ENCODE measurements at regions not wholly inside any gene's neighbourhood (a gene's known extent, or its start where the extent isn't known, plus 50 kb on each side); places are given as distances from the start of the nearest gene placed in this dataset.

DNA sequence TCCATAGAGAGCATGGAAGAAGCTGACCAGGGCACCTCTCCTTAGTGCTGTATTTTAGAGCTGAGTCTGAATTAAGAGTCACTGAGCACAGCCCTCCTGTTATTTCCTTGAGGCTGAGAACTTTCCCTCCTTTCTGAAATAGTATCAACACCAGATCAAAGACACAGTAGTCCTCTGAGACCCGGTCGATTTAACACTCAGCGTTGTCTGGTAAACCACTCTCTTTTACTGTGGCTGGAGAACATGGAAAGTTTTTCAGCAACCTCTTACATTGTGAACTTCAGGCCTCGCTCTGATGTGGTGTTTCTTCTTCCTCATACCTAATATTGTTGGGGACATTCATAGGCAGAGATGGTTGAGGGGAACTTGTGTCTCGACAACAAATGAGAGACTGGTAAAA is 202.0 kb upstream of the MTPN start (continued):
- TF ChIP-seq, protein P1, sequence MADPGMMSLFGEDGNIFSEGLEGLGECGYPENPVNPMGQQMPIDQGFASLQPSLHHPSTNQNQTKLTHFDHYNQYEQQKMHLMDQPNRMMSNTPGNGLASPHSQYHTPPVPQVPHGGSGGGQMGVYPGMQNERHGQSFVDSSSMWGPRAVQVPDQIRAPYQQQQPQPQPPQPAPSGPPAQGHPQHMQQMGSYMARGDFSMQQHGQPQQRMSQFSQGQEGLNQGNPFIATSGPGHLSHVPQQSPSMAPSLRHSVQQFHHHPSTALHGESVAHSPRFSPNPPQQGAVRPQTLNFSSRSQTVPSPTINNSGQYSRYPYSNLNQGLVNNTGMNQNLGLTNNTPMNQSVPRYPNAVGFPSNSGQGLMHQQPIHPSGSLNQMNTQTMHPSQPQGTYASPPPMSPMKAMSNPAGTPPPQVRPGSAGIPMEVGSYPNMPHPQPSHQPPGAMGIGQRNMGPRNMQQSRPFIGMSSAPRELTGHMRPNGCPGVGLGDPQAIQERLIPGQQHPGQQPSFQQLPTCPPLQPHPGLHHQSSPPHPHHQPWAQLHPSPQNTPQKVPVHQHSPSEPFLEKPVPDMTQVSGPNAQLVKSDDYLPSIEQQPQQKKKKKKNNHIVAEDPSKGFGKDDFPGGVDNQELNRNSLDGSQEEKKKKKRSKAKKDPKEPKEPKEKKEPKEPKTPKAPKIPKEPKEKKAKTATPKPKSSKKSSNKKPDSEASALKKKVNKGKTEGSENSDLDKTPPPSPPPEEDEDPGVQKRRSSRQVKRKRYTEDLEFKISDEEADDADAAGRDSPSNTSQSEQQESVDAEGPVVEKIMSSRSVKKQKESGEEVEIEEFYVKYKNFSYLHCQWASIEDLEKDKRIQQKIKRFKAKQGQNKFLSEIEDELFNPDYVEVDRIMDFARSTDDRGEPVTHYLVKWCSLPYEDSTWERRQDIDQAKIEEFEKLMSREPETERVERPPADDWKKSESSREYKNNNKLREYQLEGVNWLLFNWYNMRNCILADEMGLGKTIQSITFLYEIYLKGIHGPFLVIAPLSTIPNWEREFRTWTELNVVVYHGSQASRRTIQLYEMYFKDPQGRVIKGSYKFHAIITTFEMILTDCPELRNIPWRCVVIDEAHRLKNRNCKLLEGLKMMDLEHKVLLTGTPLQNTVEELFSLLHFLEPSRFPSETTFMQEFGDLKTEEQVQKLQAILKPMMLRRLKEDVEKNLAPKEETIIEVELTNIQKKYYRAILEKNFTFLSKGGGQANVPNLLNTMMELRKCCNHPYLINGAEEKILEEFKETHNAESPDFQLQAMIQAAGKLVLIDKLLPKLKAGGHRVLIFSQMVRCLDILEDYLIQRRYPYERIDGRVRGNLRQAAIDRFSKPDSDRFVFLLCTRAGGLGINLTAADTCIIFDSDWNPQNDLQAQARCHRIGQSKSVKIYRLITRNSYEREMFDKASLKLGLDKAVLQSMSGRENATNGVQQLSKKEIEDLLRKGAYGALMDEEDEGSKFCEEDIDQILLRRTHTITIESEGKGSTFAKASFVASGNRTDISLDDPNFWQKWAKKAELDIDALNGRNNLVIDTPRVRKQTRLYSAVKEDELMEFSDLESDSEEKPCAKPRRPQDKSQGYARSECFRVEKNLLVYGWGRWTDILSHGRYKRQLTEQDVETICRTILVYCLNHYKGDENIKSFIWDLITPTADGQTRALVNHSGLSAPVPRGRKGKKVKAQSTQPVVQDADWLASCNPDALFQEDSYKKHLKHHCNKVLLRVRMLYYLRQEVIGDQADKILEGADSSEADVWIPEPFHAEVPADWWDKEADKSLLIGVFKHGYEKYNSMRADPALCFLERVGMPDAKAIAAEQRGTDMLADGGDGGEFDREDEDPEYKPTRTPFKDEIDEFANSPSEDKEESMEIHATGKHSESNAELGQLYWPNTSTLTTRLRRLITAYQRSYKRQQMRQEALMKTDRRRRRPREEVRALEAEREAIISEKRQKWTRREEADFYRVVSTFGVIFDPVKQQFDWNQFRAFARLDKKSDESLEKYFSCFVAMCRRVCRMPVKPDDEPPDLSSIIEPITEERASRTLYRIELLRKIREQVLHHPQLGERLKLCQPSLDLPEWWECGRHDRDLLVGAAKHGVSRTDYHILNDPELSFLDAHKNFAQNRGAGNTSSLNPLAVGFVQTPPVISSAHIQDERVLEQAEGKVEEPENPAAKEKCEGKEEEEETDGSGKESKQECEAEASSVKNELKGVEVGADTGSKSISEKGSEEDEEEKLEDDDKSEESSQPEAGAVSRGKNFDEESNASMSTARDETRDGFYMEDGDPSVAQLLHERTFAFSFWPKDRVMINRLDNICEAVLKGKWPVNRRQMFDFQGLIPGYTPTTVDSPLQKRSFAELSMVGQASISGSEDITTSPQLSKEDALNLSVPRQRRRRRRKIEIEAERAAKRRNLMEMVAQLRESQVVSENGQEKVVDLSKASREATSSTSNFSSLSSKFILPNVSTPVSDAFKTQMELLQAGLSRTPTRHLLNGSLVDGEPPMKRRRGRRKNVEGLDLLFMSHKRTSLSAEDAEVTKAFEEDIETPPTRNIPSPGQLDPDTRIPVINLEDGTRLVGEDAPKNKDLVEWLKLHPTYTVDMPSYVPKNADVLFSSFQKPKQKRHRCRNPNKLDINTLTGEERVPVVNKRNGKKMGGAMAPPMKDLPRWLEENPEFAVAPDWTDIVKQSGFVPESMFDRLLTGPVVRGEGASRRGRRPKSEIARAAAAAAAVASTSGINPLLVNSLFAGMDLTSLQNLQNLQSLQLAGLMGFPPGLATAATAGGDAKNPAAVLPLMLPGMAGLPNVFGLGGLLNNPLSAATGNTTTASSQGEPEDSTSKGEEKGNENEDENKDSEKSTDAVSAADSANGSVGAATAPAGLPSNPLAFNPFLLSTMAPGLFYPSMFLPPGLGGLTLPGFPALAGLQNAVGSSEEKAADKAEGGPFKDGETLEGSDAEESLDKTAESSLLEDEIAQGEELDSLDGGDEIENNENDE (IDR thresholded peaks at IDR 0.05; ENCODE audit: insufficient replicate concordance, low read length): no peak
- TF ChIP-seq, protein P2, sequence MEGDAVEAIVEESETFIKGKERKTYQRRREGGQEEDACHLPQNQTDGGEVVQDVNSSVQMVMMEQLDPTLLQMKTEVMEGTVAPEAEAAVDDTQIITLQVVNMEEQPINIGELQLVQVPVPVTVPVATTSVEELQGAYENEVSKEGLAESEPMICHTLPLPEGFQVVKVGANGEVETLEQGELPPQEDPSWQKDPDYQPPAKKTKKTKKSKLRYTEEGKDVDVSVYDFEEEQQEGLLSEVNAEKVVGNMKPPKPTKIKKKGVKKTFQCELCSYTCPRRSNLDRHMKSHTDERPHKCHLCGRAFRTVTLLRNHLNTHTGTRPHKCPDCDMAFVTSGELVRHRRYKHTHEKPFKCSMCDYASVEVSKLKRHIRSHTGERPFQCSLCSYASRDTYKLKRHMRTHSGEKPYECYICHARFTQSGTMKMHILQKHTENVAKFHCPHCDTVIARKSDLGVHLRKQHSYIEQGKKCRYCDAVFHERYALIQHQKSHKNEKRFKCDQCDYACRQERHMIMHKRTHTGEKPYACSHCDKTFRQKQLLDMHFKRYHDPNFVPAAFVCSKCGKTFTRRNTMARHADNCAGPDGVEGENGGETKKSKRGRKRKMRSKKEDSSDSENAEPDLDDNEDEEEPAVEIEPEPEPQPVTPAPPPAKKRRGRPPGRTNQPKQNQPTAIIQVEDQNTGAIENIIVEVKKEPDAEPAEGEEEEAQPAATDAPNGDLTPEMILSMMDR (IDR thresholded peaks at IDR 0.05; ENCODE audit: control extremely low read depth in 1 of 3, insufficient read depth in 1 of 3, low read depth in 1 of 3, low read length in 3 of 3): no peak
- TF ChIP-seq CBX8 (IDR thresholded peaks at IDR 0.05; ENCODE audit: borderline replicate concordance, low read depth, low read length): no peak
- no peak for TF ChIP-seq POLR2AphosphoS5 (IDR thresholded peaks at IDR 0.05; ENCODE audit: low read depth, low read length)
- no peak for TF ChIP-seq YY1 (IDR thresholded peaks at IDR 0.05; ENCODE audit: low read depth, low read length)
- TF ChIP-seq, protein P3, sequence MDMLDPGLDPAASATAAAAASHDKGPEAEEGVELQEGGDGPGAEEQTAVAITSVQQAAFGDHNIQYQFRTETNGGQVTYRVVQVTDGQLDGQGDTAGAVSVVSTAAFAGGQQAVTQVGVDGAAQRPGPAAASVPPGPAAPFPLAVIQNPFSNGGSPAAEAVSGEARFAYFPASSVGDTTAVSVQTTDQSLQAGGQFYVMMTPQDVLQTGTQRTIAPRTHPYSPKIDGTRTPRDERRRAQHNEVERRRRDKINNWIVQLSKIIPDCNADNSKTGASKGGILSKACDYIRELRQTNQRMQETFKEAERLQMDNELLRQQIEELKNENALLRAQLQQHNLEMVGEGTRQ (IDR thresholded peaks at IDR 0.05; ENCODE audit: low read length): no peak
- TF ChIP-seq KDM5A (IDR thresholded peaks at IDR 0.05; ENCODE audit: low read length): no peak
- TF ChIP-seq GTF2F1 (IDR thresholded peaks at IDR 0.05; ENCODE audit: borderline replicate concordance, low read depth, low read length): no peak
